DMS 273 treated with DMSO at 0.1 percent for 48 hours (cell line): ENCODE measurements at regions not wholly inside any gene's neighbourhood (a gene's known extent, or its start where the extent isn't known, plus 50 kb on each side); places are given as distances from the start of the nearest gene placed in this dataset.

Experiments used
- DNase-seq: peaks from one replicate; lab custom pipeline; 2025; lab: John Stamatoyannopoulos, UW

DNA sequence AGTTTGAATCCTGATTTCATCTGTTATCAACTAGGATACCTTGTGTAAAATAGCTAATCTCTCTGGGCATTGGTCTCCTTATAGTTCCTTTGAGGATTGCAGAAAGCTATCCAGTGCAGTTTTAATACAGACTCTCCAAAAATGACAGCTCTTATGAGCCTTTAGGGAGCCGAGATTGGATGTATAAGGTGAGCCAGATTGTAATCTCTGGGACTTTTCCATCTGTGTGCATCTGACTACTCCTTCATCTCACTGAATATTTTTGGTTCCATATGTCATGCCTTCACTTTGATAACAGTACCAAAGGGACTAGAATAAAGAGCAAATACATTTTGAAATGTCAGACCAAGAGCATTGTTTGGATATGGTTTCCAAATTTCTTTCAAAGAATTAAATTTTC is 367.2 kb downstream of the TMEM232 start:
- no peak for DNase-seq

GRCh38 chr5:110361471-110361870 is 365.0 kb downstream of the TMEM232 start:
- no peak for DNase-seq

- DNase-seq: no peak
These were observed 364.2 kb downstream of the TMEM232 start for GRCh38 chr5:110362261-110362660.

DNA sequence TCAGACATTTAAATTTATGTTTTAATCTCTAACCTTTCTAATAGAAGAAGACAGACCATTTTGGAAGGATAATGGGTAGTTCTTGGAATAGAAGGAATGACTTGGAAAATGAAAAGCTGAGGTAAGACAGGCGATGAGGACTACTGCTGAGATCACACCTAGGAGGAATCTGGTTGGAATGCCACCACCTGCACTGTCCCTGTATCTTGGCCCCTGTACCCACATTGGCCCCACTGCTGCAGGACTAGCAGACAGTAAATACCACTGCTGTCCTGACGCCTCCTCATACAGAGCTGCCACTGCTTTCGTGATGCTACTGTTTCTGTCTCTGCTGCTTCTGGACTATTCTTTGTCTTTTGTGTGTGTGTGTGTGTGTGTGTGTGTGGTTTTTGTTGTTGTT is 359.8 kb downstream of the TMEM232 start:
- DNase-seq: no peak
